SW480 (cell line): ENCODE measurements at regions not wholly inside any gene's neighbourhood (a gene's known extent, or its start where the extent isn't known, plus 50 kb on each side); places are given as distances from the start of the nearest gene placed in this dataset.
"Not testable (repeated sequence)": the region's sequence is repeated elsewhere in the genome, so short reads cannot be mapped to it uniquely, and the experiment has no call there.

Experiments used
- DNase-seq: peaks from one replicate; pipeline ENCODE4 v3.0.0-alpha.2; 2016; ENCODE audit warnings: low spot score

- DNase-seq: no peak
These were observed 57.5 kb upstream of the PLPPR5 start for GRCh38 chr1:99062192-99062591.

GRCh38 chr1:99069146-99069545 is 64.5 kb upstream of the PLPPR5 start:
- DNase-seq: no peak

- DNase-seq: not testable (repeated sequence)
These were observed 73.9 kb upstream of the PLPPR5 start for GRCh38 chr1:99078529-99078928.

- DNase-seq: no peak
These were observed 77.7 kb upstream of the PLPPR5 start for GRCh38 chr1:99082366-99082765.

GRCh38 chr1:99083338-99083737 is 78.7 kb upstream of the PLPPR5 start:
- no peak for DNase-seq

- no peak for DNase-seq
These were observed 79.9 kb upstream of the PLPPR5 start for GRCh38 chr1:99084562-99084961.

- DNase-seq: no peak
These were observed 81.4 kb upstream of the PLPPR5 start for GRCh38 chr1:99086057-99086456.

- DNase-seq: no peak
These were observed 93.9 kb upstream of the PLPPR5 start for GRCh38 chr1:99098589-99098988.

- DNase-seq: no peak
These were observed 101.6 kb upstream of the PLPPR5 start for GRCh38 chr1:99106274-99106673.

GRCh38 chr1:99107680-99108079 is 103.0 kb upstream of the PLPPR5 start:
- DNase-seq: no peak

GRCh38 chr1:99110140-99111041 is 105.7 kb upstream of the PLPPR5 start:
- no peak for DNase-seq

GRCh38 chr1:99115231-99115630 is 110.6 kb upstream of the PLPPR5 start:
- no peak for DNase-seq

GRCh38 chr1:99119188-99119587 is 114.5 kb upstream of the PLPPR5 start:
- DNase-seq: no peak

- DNase-seq: no peak
These were observed 117.4 kb upstream of the PLPPR5 start for GRCh38 chr1:99122039-99122438.

- no peak for DNase-seq
These were observed 119.3 kb upstream of the PLPPR5 start for GRCh38 chr1:99123936-99124335.

- no peak for DNase-seq
These were observed 126.9 kb upstream of the PLPPR5 start for GRCh38 chr1:99131546-99131945.

- no peak for DNase-seq
These were observed 129.3 kb upstream of the PLPPR5 start for GRCh38 chr1:99133756-99134500.

- DNase-seq: no peak
These were observed 126.6 kb upstream of the PLPPR4 start for GRCh38 chr1:99137554-99138206.

GRCh38 chr1:99139876-99140275 is 124.4 kb upstream of the PLPPR4 start:
- no peak for DNase-seq

- peak; percentile 32 for DNase-seq
These were observed 118.0 kb upstream of the PLPPR4 start for GRCh38 chr1:99146129-99146848.

GRCh38 chr1:99149952-99150351 is 114.3 kb upstream of the PLPPR4 start:
- DNase-seq: no peak

GRCh38 chr1:99152132-99152531 is 112.2 kb upstream of the PLPPR4 start:
- DNase-seq: no peak
